ENCODE measurements at regions not wholly inside any gene's neighbourhood (a gene's known extent, or its start where the extent isn't known, plus 50 kb on each side); places are given as distances from the start of the nearest gene placed in this dataset.

DNA sequence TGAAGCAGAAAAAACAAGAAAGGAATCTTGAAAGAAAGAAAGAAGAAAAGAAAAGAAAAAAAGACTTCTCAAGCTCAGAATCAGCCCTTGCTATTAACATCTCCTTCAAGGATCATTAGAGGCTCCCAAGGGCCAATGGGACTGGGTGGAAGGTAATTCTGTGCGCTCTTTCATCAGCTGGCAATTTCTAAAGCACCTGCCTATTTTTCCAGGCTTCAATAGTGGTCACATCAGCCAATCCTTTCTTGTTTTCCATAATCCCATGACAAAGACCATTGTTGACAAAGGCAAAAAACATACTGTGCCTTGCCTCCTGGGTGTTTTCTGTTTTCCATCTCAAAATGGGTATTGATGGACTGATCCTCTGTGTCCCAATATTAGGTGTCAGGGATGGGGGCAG is 88.2 kb upstream of the TSC22D1 start:
- no peaks in the 10 kb centered on the region for H3K9me2 ChIP-seq (replicated peaks; ENCODE audit: insufficient read depth, low read length)
- H3K36me3 ChIP-seq (replicated peaks; ENCODE audit: insufficient read depth, low read length): no peaks in the 10 kb centered on the region
- no peak overlapping the region for H2AFZ ChIP-seq (ENCODE audit: low read length)
- no peaks in the 10 kb centered on the region for H3K4me1 ChIP-seq (ENCODE audit: low read length)
- H3F3A ChIP-seq (ENCODE audit: insufficient read depth, low read length): no peaks in the 10 kb centered on the region
- no peaks in the 10 kb centered on the region for H3K79me2 ChIP-seq (ENCODE audit: low read length)
- TF ChIP-seq EZH2 (optimal IDR thresholded peaks at IDR 0.05; ENCODE audit: low read depth, low read length): no peak
- no peak for TF ChIP-seq EZH2phosphoT487 (IDR thresholded peaks at IDR 0.05; ENCODE audit: low read length)
- TF ChIP-seq, protein P1, sequence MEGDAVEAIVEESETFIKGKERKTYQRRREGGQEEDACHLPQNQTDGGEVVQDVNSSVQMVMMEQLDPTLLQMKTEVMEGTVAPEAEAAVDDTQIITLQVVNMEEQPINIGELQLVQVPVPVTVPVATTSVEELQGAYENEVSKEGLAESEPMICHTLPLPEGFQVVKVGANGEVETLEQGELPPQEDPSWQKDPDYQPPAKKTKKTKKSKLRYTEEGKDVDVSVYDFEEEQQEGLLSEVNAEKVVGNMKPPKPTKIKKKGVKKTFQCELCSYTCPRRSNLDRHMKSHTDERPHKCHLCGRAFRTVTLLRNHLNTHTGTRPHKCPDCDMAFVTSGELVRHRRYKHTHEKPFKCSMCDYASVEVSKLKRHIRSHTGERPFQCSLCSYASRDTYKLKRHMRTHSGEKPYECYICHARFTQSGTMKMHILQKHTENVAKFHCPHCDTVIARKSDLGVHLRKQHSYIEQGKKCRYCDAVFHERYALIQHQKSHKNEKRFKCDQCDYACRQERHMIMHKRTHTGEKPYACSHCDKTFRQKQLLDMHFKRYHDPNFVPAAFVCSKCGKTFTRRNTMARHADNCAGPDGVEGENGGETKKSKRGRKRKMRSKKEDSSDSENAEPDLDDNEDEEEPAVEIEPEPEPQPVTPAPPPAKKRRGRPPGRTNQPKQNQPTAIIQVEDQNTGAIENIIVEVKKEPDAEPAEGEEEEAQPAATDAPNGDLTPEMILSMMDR (IDR thresholded peaks at IDR 0.05; ENCODE audit: low read length): no peak
- no peak for DNase-seq
- H4K20me1 ChIP-seq (ENCODE audit: insufficient read depth, low read length): no peaks in the 10 kb centered on the region
- H3K9me3 ChIP-seq (replicated peaks; ENCODE audit: insufficient read depth, low read length): no peaks in the 10 kb centered on the region
- no peak overlapping the region for H3K9ac ChIP-seq (ENCODE audit: low read length)
- no peak overlapping the region for H3K4me2 ChIP-seq (ENCODE audit: low read depth, low read length)
- H3K27me3 ChIP-seq (replicated peaks; ENCODE audit: insufficient read depth, low read length): no peaks in the 10 kb centered on the region
- no peak overlapping the region for H3K27ac ChIP-seq (ENCODE audit: low read length)
- H3K4me3 ChIP-seq (ENCODE audit: low read length): no peak overlapping the region

DNA sequence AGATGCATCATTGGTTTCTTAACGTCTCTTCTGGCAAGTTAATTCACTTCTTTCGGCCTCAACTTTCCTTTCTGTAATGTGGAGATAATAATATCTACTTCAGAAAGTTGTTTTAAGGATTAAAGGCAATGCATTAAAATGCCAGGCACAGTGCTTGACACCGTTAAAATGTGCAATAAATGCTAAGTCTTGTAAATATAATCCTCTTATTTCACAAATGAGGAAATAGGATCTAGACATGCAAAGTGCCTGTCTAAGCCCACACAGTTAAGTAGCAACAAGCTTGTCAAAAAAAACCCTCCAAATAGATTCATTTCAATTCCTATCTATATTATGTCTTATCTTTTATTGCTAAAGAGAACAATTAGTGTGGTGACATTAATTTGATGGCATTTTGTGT is 86.4 kb upstream of the TSC22D1 start:
- TF ChIP-seq EZH2phosphoT487 (IDR thresholded peaks at IDR 0.05; ENCODE audit: low read length) (no peak), EZH2 (optimal IDR thresholded peaks at IDR 0.05; ENCODE audit: low read depth, low read length) (no peak)
- TF ChIP-seq, protein P1 (IDR thresholded peaks at IDR 0.05; ENCODE audit: low read length): no peak
- H3K27ac ChIP-seq (ENCODE audit: low read length): no peak overlapping the region
- H3K36me3 ChIP-seq (replicated peaks; ENCODE audit: insufficient read depth, low read length): no peaks in the 10 kb centered on the region

DNA sequence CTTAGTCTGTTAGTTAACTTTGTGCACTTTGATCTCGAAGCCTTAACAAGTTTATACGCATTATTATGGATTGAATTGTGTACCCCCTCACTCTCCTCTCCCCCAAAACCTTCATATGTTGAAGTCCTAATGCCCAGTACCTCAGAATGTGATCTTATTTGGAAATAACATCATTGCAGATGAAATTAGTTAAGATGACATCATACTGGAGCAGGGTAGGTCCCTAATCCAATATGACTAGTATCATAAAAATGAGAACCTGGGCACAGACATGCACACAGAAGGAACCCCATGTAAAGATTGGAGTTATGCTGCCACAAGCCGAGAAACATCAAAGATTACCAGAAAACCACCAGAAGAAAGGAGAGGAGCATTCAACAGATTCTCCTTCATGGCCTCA is 85.8 kb upstream of the TSC22D1 start:
- H3K27me3 ChIP-seq (replicated peaks; ENCODE audit: insufficient read depth, low read length): no peaks in the 10 kb centered on the region
- no peaks in the 10 kb centered on the region for H3K4me1 ChIP-seq (ENCODE audit: low read length)
- no peaks in the 10 kb centered on the region for H3K79me2 ChIP-seq (ENCODE audit: low read length)

More for the DNA sequence above, 86.4 kb upstream of the TSC22D1 start:
- H3F3A ChIP-seq (ENCODE audit: insufficient read depth, low read length): no peaks in the 10 kb centered on the region
- H3K9me3 ChIP-seq (replicated peaks; ENCODE audit: insufficient read depth, low read length): no peaks in the 10 kb centered on the region
- no peak overlapping the region for H3K4me3 ChIP-seq (ENCODE audit: low read length)
- no peaks in the 10 kb centered on the region for H3K4me1 ChIP-seq (ENCODE audit: low read length)
- DNase-seq: no peak
- no peaks in the 10 kb centered on the region for H3K79me2 ChIP-seq (ENCODE audit: low read length)
- no peaks in the 10 kb centered on the region for H4K20me1 ChIP-seq (ENCODE audit: insufficient read depth, low read length)
- H2AFZ ChIP-seq (ENCODE audit: low read length): no peak overlapping the region
- no peaks in the 10 kb centered on the region for H3K9me2 ChIP-seq (replicated peaks; ENCODE audit: insufficient read depth, low read length)
- H3K4me2 ChIP-seq (ENCODE audit: low read depth, low read length): no peak overlapping the region
- no peak overlapping the region for H3K9ac ChIP-seq (ENCODE audit: low read length)
- H3K27me3 ChIP-seq (replicated peaks; ENCODE audit: insufficient read depth, low read length): no peaks in the 10 kb centered on the region

More for the DNA sequence above, 85.8 kb upstream of the TSC22D1 start:
- Histone ChIP-seq H4K20me1 (ENCODE audit: insufficient read depth, low read length) (no peaks in the 10 kb centered on the region), H3F3A (ENCODE audit: insufficient read depth, low read length) (no peaks in the 10 kb centered on the region), H3K4me2 (ENCODE audit: low read depth, low read length) (no peak overlapping the region), H3K36me3 (replicated peaks; ENCODE audit: insufficient read depth, low read length) (no peaks in the 10 kb centered on the region), H3K9ac (ENCODE audit: low read length) (no peak overlapping the region), H3K9me3 (replicated peaks; ENCODE audit: insufficient read depth, low read length) (no peaks in the 10 kb centered on the region), H3K4me3 (ENCODE audit: low read length) (no peak overlapping the region), H3K27ac (ENCODE audit: low read length) (no peak overlapping the region), H3K9me2 (replicated peaks; ENCODE audit: insufficient read depth, low read length) (no peaks in the 10 kb centered on the region), H2AFZ (ENCODE audit: low read length) (no peak overlapping the region)
- no peak for DNase-seq
- TF ChIP-seq EZH2 (optimal IDR thresholded peaks at IDR 0.05; ENCODE audit: low read depth, low read length): no peak
- TF ChIP-seq EZH2phosphoT487 (IDR thresholded peaks at IDR 0.05; ENCODE audit: low read length): no peak
- TF ChIP-seq, protein P1 (IDR thresholded peaks at IDR 0.05; ENCODE audit: low read length): no peak
